Epithelial cell of proximal tubule (primary cell): ENCODE measurements at regions not wholly inside any gene's neighbourhood (a gene's known extent, or its start where the extent isn't known, plus 50 kb on each side); places are given as distances from the start of the nearest gene placed in this dataset.

ENCODE experiments used
- DNase-seq: peaks from one replicate; pipeline ENCODE4 v3.0.0-alpha.2; 2011; ENCODE audit warnings: low read depth
- H3K4me3 ChIP-seq: 2 replicates; pipeline ENCODE4 v1.5.1; 2011; ENCODE audit warnings: low read depth, mild to moderate bottlenecking, low read length
- TF ChIP-seq, protein P1 (sequence below): conservative IDR thresholded peaks from 2 replicates; pipeline ENCODE4 v1.5.1; 2012; ENCODE audit warnings: low read depth, mild to moderate bottlenecking, low read length

- H3K4me3 ChIP-seq, result no peak overlapping the region
- TF ChIP-seq, protein P1, sequence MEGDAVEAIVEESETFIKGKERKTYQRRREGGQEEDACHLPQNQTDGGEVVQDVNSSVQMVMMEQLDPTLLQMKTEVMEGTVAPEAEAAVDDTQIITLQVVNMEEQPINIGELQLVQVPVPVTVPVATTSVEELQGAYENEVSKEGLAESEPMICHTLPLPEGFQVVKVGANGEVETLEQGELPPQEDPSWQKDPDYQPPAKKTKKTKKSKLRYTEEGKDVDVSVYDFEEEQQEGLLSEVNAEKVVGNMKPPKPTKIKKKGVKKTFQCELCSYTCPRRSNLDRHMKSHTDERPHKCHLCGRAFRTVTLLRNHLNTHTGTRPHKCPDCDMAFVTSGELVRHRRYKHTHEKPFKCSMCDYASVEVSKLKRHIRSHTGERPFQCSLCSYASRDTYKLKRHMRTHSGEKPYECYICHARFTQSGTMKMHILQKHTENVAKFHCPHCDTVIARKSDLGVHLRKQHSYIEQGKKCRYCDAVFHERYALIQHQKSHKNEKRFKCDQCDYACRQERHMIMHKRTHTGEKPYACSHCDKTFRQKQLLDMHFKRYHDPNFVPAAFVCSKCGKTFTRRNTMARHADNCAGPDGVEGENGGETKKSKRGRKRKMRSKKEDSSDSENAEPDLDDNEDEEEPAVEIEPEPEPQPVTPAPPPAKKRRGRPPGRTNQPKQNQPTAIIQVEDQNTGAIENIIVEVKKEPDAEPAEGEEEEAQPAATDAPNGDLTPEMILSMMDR, result no peak
- no peak for DNase-seq
Observed at GRCh38 chr1:227465256-227465655, 98.1 kb upstream of the ZNF678 start.

DNA sequence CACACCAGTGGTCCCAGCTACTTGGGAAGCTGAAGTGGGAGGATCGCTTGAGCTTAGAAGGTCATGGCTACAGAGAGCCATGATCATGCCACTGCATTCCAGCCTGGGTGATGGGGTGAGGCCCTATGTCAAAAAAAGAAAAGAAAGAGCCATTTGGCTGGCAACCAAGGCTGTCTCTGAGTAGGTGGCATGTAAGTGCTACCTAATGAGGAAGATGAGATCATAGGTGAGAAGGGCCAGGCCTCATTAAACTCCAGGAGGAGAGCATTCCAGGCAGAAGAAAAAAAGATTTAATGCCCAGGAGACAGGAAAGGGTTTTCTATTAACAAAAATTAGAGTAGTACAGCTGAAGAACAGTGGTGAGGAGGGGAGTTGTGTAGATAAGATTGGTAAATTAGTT lies 103.4 kb upstream of the ZNF678 start:
- H3K4me3 ChIP-seq, result no peak overlapping the region
- no peak for DNase-seq
- TF ChIP-seq, protein P1, result no peak

DNA sequence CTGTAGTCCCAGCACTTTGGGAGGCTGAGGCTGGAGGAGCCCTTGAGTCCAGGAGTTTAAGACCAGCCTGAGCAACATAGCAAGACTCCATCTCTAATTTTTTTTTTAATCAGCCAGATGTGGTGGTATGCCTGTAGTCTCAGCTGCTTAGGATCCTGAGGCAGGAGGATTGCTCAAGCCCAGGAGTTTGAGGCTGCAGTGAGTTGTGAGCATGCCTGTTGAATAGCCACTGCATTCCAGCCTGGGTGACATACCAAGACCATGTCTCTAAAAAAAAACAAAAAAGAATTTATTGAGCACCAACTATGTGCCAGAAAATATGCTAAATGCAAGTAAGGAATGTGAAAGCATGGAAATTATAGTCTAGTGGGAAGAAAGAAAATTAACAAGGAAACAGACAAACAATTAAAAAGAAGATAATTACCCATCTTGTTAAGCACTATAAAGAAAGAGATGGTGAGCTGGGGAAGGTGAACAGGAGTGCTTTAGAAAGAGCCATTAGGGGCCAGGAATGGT lies 104.0 kb upstream of the ZNF678 start:
- TF ChIP-seq, protein P1, result no peak
- H3K4me3 ChIP-seq, result no peak overlapping the region
- DNase-seq, result no peak

DNA sequence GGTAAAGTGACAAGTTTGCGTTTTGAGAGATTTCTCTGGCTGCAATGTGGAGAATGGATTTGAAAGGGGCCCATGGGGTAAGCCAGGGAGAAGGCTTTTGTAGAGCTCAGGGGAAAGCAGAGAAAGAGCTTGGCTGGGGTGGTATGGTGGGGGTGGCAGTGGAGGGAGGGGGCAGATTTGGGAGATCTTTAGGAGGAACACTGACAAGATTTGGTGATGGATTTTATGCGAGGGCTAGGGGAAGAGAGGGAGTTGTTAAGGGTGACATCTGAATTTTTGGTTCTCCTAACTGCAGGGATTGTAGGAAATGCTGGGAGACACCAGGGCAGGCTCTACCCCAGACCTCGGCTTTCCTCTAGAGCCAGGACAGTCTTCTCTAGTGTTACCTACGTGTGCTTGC lies 108.7 kb upstream of the ZNF678 start:
- DNase-seq, result no peak
- H3K4me3 ChIP-seq, result no peak overlapping the region
- TF ChIP-seq, protein P1, result no peak

- no peak overlapping the region for H3K4me3 ChIP-seq
- no peak for DNase-seq
- TF ChIP-seq, protein P1, result no peak
Observed at GRCh38 chr1:227453631-227454355, 109.6 kb upstream of the ZNF678 start.

DNA sequence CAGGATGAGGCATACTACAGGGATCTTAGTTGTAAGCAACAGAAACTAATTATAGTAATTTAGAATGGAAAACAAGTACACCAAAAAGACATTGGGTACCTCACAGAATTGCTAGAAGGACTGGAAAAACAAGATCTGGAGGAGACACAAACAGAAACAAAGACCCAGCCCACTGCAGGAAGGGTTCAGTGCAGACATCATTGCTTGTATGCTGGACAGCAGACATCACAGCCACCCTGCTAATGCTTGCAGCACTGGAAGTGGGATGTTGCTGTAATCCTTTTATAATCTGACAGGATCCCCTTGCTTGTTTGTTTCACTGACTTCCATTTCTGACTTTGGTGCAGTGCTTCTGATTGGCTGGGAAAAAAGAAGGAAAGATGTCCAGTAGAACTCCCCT lies 111.4 kb upstream of the ZNF678 start:
- no peak overlapping the region for H3K4me3 ChIP-seq
- DNase-seq, result no peak
- TF ChIP-seq, protein P1, result no peak

- TF ChIP-seq, protein P1, result no peak
- no peak overlapping the region for H3K4me3 ChIP-seq
- no peak for DNase-seq
Observed at GRCh38 chr1:227451057-227451456, 112.3 kb upstream of the ZNF678 start.
